NB4 (cell line): ENCODE measurements at regions not wholly inside any gene's neighbourhood (a gene's known extent, or its start where the extent isn't known, plus 50 kb on each side); places are given as distances from the start of the nearest gene placed in this dataset.
A peak's percentile ranks its signal among the peaks of the same experiment; 100 is the strongest.

ENCODE experiments used
- DNase-seq: peaks from one replicate; pipeline ENCODE4 v3.0.0; 2010; ENCODE audit warnings: low read depth
- H3K4me3 ChIP-seq: one replicate; pipeline ENCODE4 v1.5.1; 2011; ENCODE audit warnings: mild to moderate bottlenecking, low read depth, low read length, moderate library complexity
- MAX ChIP-seq: IDR thresholded peaks from 2 replicates; pipeline ENCODE4 v1.6.1; 2011; ENCODE audit warnings: low read depth, low read length
- MYC ChIP-seq: IDR thresholded peaks from 2 replicates; pipeline ENCODE4 v1.6.1; 2011; ENCODE audit warnings: low read depth, low read length
- POLR2A ChIP-seq: IDR thresholded peaks from 2 replicates; pipeline ENCODE4 v1.6.1; 2011; ENCODE audit warnings: mild to moderate bottlenecking; ENCODE audit not compliant: insufficient read length; ENCODE audit errors: extremely low read depth
- TF ChIP-seq, protein P1 (sequence below): IDR thresholded peaks from one replicate; pipeline ENCODE4 v1.5.1; 2012; ENCODE audit warnings: low read depth, low read length

DNA sequence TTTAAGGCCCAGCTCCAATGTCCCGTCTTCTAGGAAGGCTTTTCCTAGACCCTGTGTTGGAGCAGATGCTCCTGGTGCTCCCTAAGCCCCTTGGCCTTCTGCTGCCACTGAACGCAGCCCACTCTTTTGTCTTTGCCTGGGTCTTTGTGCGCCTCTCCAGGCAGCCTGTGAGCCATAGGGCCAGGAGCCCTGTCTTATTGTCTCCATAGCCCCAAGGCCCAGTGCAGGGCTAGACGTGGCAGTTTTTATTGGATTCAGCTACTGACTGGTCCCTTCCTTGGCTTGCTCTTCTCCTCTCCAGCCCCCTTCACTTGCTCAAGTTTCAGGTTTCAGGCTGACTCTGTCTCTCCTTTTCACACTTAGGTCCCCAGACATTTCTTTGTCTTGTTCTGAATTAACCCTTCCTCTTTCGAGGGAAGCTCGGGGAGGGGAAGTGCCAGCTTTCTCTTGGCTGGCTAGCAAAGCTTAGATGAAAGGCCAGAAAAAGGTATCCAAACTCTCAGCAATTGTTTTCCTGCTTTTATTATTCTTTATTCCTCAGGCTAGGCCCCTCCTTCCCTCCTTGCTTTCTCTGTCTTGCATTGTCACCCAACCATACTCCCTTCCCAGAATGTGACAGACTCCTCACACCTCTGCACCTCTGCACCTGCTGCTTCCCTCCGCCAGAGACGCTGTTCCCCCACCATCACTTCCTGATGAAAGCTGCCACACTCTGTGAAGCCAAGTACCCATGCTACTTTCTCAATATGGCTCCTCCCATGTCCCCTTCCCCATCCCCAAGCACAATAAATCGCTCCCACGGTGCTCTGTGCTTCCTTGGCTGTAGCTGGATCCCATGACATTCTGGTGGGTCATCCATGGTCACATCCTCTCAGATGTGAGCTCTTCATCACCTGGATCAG lies 101.6 kb upstream of the CPEB4 start:
- TF ChIP-seq POLR2A (no peak), MAX (no peak), MYC (no peak)
- TF ChIP-seq, protein P1, sequence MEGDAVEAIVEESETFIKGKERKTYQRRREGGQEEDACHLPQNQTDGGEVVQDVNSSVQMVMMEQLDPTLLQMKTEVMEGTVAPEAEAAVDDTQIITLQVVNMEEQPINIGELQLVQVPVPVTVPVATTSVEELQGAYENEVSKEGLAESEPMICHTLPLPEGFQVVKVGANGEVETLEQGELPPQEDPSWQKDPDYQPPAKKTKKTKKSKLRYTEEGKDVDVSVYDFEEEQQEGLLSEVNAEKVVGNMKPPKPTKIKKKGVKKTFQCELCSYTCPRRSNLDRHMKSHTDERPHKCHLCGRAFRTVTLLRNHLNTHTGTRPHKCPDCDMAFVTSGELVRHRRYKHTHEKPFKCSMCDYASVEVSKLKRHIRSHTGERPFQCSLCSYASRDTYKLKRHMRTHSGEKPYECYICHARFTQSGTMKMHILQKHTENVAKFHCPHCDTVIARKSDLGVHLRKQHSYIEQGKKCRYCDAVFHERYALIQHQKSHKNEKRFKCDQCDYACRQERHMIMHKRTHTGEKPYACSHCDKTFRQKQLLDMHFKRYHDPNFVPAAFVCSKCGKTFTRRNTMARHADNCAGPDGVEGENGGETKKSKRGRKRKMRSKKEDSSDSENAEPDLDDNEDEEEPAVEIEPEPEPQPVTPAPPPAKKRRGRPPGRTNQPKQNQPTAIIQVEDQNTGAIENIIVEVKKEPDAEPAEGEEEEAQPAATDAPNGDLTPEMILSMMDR: no peak
- no peak overlapping the region for H3K4me3 ChIP-seq
- peak; percentile 66 for DNase-seq

GRCh38 chr5:173789031-173789920 lies 98.9 kb upstream of the CPEB4 start:
- no peak overlapping the region for H3K4me3 ChIP-seq
- TF ChIP-seq, protein P1: no peak
- TF ChIP-seq MAX: peak; percentile 90
- peak; percentile 83 for TF ChIP-seq MYC
- no peak for TF ChIP-seq POLR2A
- peak; percentile 90 for DNase-seq

DNA sequence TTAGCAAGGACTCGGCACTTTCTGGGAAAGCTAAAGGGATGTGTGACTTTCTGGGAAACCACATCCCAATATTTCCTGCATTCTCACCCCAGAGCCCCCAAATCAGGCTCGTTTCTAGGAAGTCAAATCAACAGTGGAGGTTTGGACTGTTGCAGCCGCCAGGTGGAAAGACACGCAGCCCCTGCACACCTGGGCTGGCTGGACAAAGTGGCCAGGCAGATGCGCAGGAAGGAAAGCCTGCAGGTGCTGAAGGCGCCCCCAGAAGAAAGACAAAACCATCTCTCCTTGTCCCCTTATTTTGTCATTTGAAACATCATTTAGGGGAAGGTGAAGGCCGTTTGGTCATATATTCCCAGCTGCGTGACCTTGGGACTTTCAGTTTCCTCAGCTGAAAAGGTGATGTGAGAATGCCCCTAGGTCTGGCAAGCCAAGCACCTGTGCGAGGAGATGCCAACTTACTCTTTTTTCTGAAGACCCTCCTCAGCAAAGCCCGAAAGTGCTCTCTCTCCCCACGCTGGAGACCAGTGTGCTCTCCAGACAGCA lies 97.9 kb upstream of the CPEB4 start:
- TF ChIP-seq, protein P1: no peak
- TF ChIP-seq MYC (no peak), POLR2A (no peak), MAX (no peak)
- no peak overlapping the region for H3K4me3 ChIP-seq
- DNase-seq: no peak

DNA sequence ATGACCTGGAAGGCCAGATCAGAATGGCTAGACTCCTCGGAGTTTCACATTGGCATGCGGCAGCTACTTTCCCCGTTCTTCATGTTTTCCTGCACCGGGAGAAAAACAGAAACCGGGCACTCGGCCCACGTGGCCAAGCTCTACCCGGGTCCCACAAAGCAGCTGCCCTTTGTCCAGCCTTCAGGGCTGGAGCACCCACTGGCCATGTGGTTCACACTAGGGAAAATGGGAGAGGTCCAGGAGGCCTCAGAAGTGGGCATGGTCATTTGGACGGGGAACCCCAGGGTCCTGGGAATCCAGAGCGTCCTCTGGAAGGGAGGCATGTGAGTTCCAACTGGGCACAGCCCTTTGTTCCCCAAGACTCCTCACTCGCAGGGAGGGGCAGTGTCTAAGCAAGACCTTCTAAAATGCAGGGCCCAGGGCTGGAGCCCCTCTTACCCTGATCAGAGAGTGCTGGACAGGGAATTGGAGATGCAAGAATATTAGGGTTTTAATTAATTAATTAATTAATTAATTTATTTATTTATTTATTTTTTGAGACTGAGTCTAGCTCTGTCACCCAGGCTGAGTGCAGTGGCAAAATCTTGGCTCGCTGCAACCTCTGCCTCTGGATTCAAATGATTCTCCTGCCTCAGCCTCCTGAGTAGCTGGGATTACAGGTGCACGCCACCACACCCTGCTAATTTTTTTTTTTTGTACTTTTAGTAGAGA lies 97.2 kb upstream of the CPEB4 start:
- TF ChIP-seq MYC (no peak), POLR2A (no peak), MAX (no peak)
- TF ChIP-seq, protein P1: no peak
- H3K4me3 ChIP-seq: no peak overlapping the region
- DNase-seq: no peak

DNA sequence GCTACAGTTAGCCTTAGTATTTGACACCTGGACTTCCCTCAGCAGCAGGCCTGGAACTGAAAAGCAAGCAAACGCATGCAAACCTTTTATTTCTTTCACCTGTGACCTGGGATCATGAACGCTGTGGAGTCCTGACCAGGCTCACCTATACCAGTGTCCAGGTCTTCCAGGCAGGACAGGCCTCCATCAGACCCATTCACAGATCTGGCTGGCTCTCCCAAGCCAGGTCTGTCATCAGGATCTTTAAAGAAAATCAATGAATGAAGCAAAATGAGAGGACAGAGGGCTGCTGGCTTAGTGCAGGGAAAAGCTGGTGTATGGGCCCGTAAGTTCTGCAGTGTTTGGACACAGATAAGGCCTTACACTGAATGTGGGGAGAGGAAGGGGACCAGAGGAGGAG lies 96.3 kb upstream of the CPEB4 start:
- no peak for TF ChIP-seq POLR2A
- TF ChIP-seq MYC: no peak
- TF ChIP-seq, protein P1: no peak
- no peak for TF ChIP-seq MAX
- no peak overlapping the region for H3K4me3 ChIP-seq
- DNase-seq: no peak
